ENCODE measurements at regions not wholly inside any gene's neighbourhood (a gene's known extent, or its start where the extent isn't known, plus 50 kb on each side); places are given as distances from the start of the nearest gene placed in this dataset.

GRCh38 chr1:25063591-25064416 is 133.7 kb upstream of the RUNX3 start:
- H3K4me3 ChIP-seq (ENCODE audit: low read depth, low read length) = no peak overlapping the region
- DNase-seq (ENCODE audit: low read depth) = no peak
- no peak for TF ChIP-seq CTCF (IDR thresholded peaks at IDR 0.05; ENCODE audit: insufficient read depth, low read depth, low read length)

GRCh38 chr1:25062621-25063255 is 132.7 kb upstream of the RUNX3 start:
- no peak for DNase-seq (ENCODE audit: low read depth)
- H3K4me3 ChIP-seq (ENCODE audit: low read depth, low read length) = no peak overlapping the region
- no peak for TF ChIP-seq CTCF (IDR thresholded peaks at IDR 0.05; ENCODE audit: insufficient read depth, low read depth, low read length)

GRCh38 chr1:25061261-25061995 is 131.4 kb upstream of the RUNX3 start:
- H3K4me3 ChIP-seq (ENCODE audit: low read depth, low read length) = no peak overlapping the region
- no peak for DNase-seq (ENCODE audit: low read depth)
- no peak for TF ChIP-seq CTCF (IDR thresholded peaks at IDR 0.05; ENCODE audit: insufficient read depth, low read depth, low read length)

GRCh38 chr1:25057188-25057587 is 127.1 kb upstream of the RUNX3 start:
- DNase-seq (ENCODE audit: low read depth) = no peak
- TF ChIP-seq CTCF (IDR thresholded peaks at IDR 0.05; ENCODE audit: insufficient read depth, low read depth, low read length) = no peak
- H3K4me3 ChIP-seq (ENCODE audit: low read depth, low read length) = no peak overlapping the region

- DNase-seq (ENCODE audit: low read depth) = no peak
- no peak overlapping the region for H3K4me3 ChIP-seq (ENCODE audit: low read depth, low read length)
- no peak for TF ChIP-seq CTCF (IDR thresholded peaks at IDR 0.05; ENCODE audit: insufficient read depth, low read depth, low read length)
These were observed 126.5 kb upstream of the RUNX3 start for GRCh38 chr1:25056536-25056935.

- DNase-seq (ENCODE audit: low read depth) = no peak
- no peak for TF ChIP-seq CTCF (IDR thresholded peaks at IDR 0.05; ENCODE audit: insufficient read depth, low read depth, low read length)
- H3K4me3 ChIP-seq (ENCODE audit: low read depth, low read length) = no peak overlapping the region
These were observed 125.9 kb upstream of the RUNX3 start for GRCh38 chr1:25055961-25056360.

All from fibroblast of villous mesenchyme (primary cell).